Trophoblast cell (in vitro differentiated cells and primary cell): ENCODE measurements at regions not wholly inside any gene's neighbourhood (a gene's known extent, or its start where the extent isn't known, plus 50 kb on each side); places are given as distances from the start of the nearest gene placed in this dataset.

Experiments
- DNase-seq, 2 donors: peaks; one replicate each; pipeline ENCODE4 v3.0.0-alpha.2; 2016
- H2AFZ ChIP-seq: 2 replicates; pipeline ENCODE4 v1.6.1; 2013; ENCODE audit warnings: low read length, moderate library complexity, mild to moderate bottlenecking; ENCODE audit not compliant: insufficient read depth, poor library complexity
- H2AK5ac ChIP-seq: 2 replicates; pipeline ENCODE4 v1.6.1; 2013; ENCODE audit warnings: mild to moderate bottlenecking, low read length
- H2BK120ac ChIP-seq: 2 replicates; pipeline ENCODE4 v1.6.1; 2013; ENCODE audit warnings: low read length, mild to moderate bottlenecking, moderate library complexity; ENCODE audit not compliant: insufficient read depth, poor library complexity
- H2BK12ac ChIP-seq: 2 replicates; pipeline ENCODE4 v1.6.1; 2013; ENCODE audit warnings: mild to moderate bottlenecking, low read length, moderate library complexity
- H2BK5ac ChIP-seq: 2 replicates; pipeline ENCODE4 v1.6.1; 2013; ENCODE audit warnings: low read length, low read depth, moderate library complexity, mild to moderate bottlenecking; ENCODE audit not compliant: poor library complexity
- H3K14ac ChIP-seq: 2 replicates; pipeline ENCODE4 v1.6.1; 2013; ENCODE audit warnings: mild to moderate bottlenecking, low read length
- H3K18ac ChIP-seq: 2 replicates; pipeline ENCODE4 v1.6.1; 2013; ENCODE audit warnings: mild to moderate bottlenecking, low read length
- H3K23ac ChIP-seq: 2 replicates; pipeline ENCODE4 v1.6.1; 2013; ENCODE audit warnings: low read length
- H3K27ac ChIP-seq: 2 replicates; pipeline ENCODE4 v1.5.1; 2013; ENCODE audit warnings: low read depth, mild to moderate bottlenecking, inconsistent platforms, low read length, moderate library complexity
- H3K27me3 ChIP-seq: 2 replicates; pipeline ENCODE4 v1.6.1; 2013; ENCODE audit warnings: inconsistent platforms, mild to moderate bottlenecking, low read length, moderate library complexity; ENCODE audit not compliant: insufficient read depth
- H3K36me3 ChIP-seq, 2 experiments: 1 replicate in 1 of 2; 2 replicates in 1 of 2; pipeline ENCODE4 v1.6.1; 2013; ENCODE audit warnings: low read length in 2 of 2, mild to moderate bottlenecking in 2 of 2, moderate library complexity in 1 of 2; ENCODE audit not compliant: insufficient read depth in 2 of 2, control insufficient read depth in 1 of 2
- H3K4ac ChIP-seq: 2 replicates; pipeline ENCODE4 v1.6.1; 2013; ENCODE audit warnings: low read depth, mild to moderate bottlenecking, low read length, moderate library complexity
- H3K4me1 ChIP-seq, 2 experiments: 1 replicate in 1 of 2; 2 replicates in 1 of 2; pipeline ENCODE4 v1.6.1; 2013; ENCODE audit warnings: low read length in 2 of 2, mild to moderate bottlenecking in 2 of 2, moderate library complexity in 1 of 2; ENCODE audit not compliant: insufficient read depth in 2 of 2, control insufficient read depth in 1 of 2
- H3K4me2 ChIP-seq: 2 replicates; pipeline ENCODE4 v1.6.1; 2013; ENCODE audit warnings: inconsistent platforms, mild to moderate bottlenecking, low read length, moderate library complexity
- H3K4me3 ChIP-seq: 2 replicates; pipeline ENCODE4 v1.5.1; 2013; ENCODE audit warnings: mild to moderate bottlenecking, low read depth, low read length, inconsistent platforms
- H3K79me1 ChIP-seq: one replicate; pipeline ENCODE4 v1.6.1; 2013; ENCODE audit warnings: low read length
- H3K79me2 ChIP-seq: 2 replicates; pipeline ENCODE4 v1.6.1; 2013; ENCODE audit warnings: low read length, mild to moderate bottlenecking; ENCODE audit not compliant: control insufficient read depth, insufficient read depth, poor library complexity
- H3K9ac ChIP-seq: 2 replicates; pipeline ENCODE4 v1.6.1; 2013; ENCODE audit warnings: mild to moderate bottlenecking, low read length
- H3K9me3 ChIP-seq: 2 replicates; pipeline ENCODE4 v1.6.1; 2013; ENCODE audit warnings: low read depth, mild to moderate bottlenecking, control low read depth, inconsistent platforms, low read length; ENCODE audit not compliant: insufficient read depth
- H4K12ac ChIP-seq: 2 replicates; pipeline ENCODE4 v1.6.1; 2013; ENCODE audit warnings: low read depth, mild to moderate bottlenecking, low read length, moderate library complexity
- H4K8ac ChIP-seq: 2 replicates; pipeline ENCODE4 v1.6.1; 2013; ENCODE audit warnings: low read depth, mild to moderate bottlenecking, low read length, moderate library complexity
- H4K91ac ChIP-seq: one replicate; pipeline ENCODE4 v1.6.1; 2013; ENCODE audit warnings: low read depth, mild to moderate bottlenecking, low read length, moderate library complexity
- WGBS: extraction: QIAGEN DNeasy Blood & Tissue Kit; methylation state at CpG from one replicate; pipeline ENCODE4 v1.1.7; 2013; ENCODE audit warnings: missing lambda C conversion rate; ENCODE audit not compliant: insufficient read length, insufficient coverage; ENCODE audit errors: extremely low coverage; 5-methylcytosine and 5-hydroxymethylcytosine counted together

GRCh38 chr4:72817012-72817411 is 248.0 kb upstream of the ADAMTS3 start:
- Histone ChIP-seq H2BK120ac (no peak overlapping the region), H4K91ac (no peak overlapping the region), H4K8ac (no peak overlapping the region), H3K9ac (no peak overlapping the region), H3K9me3 (no peaks in the 10 kb centered on the region), H2AFZ (no peak overlapping the region), H3K4me3 (no peak overlapping the region), H3K14ac (no peak overlapping the region), H3K18ac (no peak overlapping the region), H2BK5ac (no peak overlapping the region), H3K36me3 (no peaks in the 10 kb centered on the region), H3K27me3 (no peaks in the 10 kb centered on the region), H3K4me1 (peaks cover 2 to 4% of the 10 kb centered on the region in 2 experiments), H2BK12ac (no peak overlapping the region), H3K4me2 (no peak overlapping the region), H3K79me1 (peaks cover 1% of the 10 kb centered on the region), H3K27ac (no peak overlapping the region), H3K23ac (no peak overlapping the region), H3K4ac (no peak overlapping the region), H4K12ac (no peak overlapping the region), H2AK5ac (no peak overlapping the region), H3K79me2 (no peaks in the 10 kb centered on the region)
- no peak for DNase-seq
- WGBS = no CpG with 5 or more reads among the region's 1 CpG

- H2BK5ac ChIP-seq = no peak overlapping the region
- no peaks in the 10 kb centered on the region for H3K36me3 ChIP-seq
- H3K4me1 ChIP-seq = peaks cover 2 to 4% of the 10 kb centered on the region in 2 experiments
- no peak overlapping the region for H2BK120ac ChIP-seq
- no peak overlapping the region for H2AK5ac ChIP-seq
- no peak overlapping the region for H3K4me3 ChIP-seq
- H3K9me3 ChIP-seq = no peaks in the 10 kb centered on the region
- no peak overlapping the region for H3K9ac ChIP-seq
- H2AFZ ChIP-seq = no peak overlapping the region
- H3K27ac ChIP-seq = no peak overlapping the region
- no peak overlapping the region for H4K91ac ChIP-seq
- no peak overlapping the region for H3K18ac ChIP-seq
- H3K14ac ChIP-seq = no peak overlapping the region
- H3K4me2 ChIP-seq = no peak overlapping the region
- no peaks in the 10 kb centered on the region for H3K27me3 ChIP-seq
- no peak overlapping the region for H3K23ac ChIP-seq
- WGBS = no CpG with 5 or more reads among the region's 1 CpG
- no peak overlapping the region for H4K12ac ChIP-seq
- no peak overlapping the region for H2BK12ac ChIP-seq
- H3K79me1 ChIP-seq = peaks cover 1% of the 10 kb centered on the region
- H3K79me2 ChIP-seq = no peaks in the 10 kb centered on the region
- H4K8ac ChIP-seq = no peak overlapping the region
- H3K4ac ChIP-seq = no peak overlapping the region
- no peak for DNase-seq
These were observed 245.2 kb upstream of the ADAMTS3 start for GRCh38 chr4:72814241-72814640.

DNA sequence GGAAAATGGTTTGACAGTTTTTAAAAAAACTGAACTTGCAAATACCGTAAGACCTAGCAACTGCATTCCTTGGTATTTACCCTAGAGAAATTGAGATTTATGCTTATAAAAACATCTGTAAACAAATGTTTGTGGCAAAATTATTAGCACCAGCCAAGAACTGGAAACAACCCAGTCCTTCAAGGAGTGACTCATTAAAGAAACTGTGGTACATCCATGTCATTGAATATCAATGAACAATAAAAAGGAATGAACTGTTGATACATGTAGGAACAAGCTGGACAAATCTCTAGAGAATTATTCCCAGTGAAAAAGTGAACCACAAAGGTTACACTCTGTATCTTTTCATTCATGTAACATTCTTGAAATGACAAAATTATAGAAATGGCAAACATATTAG is 240.2 kb upstream of the ADAMTS3 start:
- Histone ChIP-seq H3K4ac (no peak overlapping the region), H4K91ac (no peak overlapping the region), H3K4me3 (no peak overlapping the region), H3K36me3 (no peaks in the 10 kb centered on the region), H3K9ac (no peak overlapping the region), H2BK120ac (no peak overlapping the region), H2BK12ac (no peak overlapping the region), H4K8ac (no peak overlapping the region), H3K9me3 (no peaks in the 10 kb centered on the region), H3K79me1 (no peaks in the 10 kb centered on the region), H3K79me2 (no peaks in the 10 kb centered on the region), H3K14ac (no peak overlapping the region), H4K12ac (no peak overlapping the region), H3K27me3 (no peaks in the 10 kb centered on the region), H3K18ac (no peak overlapping the region), H3K23ac (no peak overlapping the region), H3K4me1 (no peaks in the 10 kb centered on the region), H3K27ac (no peak overlapping the region), H2AK5ac (no peak overlapping the region), H2AFZ (no peak overlapping the region), H3K4me2 (no peak overlapping the region), H2BK5ac (no peak overlapping the region)
- no peak for DNase-seq
- no CpG with 5 or more reads among the region's 1 CpG for WGBS

DNA sequence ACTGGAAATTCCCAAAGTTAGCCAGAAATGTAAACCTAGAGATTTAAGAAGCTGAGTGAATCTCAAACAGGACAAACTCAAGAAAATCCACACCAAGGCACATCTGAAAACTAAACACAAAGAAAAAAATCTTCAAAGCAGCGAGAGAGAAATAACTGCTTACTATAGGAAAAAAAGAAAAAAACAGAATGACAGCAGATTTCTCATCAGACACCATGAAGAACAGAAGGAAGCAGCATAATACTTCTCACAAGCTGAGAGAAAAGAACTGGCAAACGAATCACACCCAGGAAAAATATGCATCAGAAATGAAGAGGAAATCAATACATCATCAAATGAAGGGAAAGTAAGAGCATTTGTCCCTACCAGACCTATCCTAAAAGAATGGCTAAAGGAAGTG is 236.3 kb upstream of the ADAMTS3 start:
- no CpG with 5 or more reads among the region's 2 CpGs for WGBS
- Histone ChIP-seq H2BK12ac (no peak overlapping the region), H2AK5ac (no peak overlapping the region)

More for the DNA sequence above, 236.3 kb upstream of the ADAMTS3 start:
- Histone ChIP-seq H3K79me1 (no peaks in the 10 kb centered on the region), H3K9me3 (no peaks in the 10 kb centered on the region), H2AFZ (no peak overlapping the region), H3K18ac (no peak overlapping the region), H4K12ac (no peak overlapping the region), H3K4me1 (no peaks in the 10 kb centered on the region), H3K14ac (no peak overlapping the region), H2BK120ac (no peak overlapping the region), H3K79me2 (no peaks in the 10 kb centered on the region), H3K23ac (no peak overlapping the region), H4K8ac (no peak overlapping the region), H3K27ac (no peak overlapping the region), H3K4me2 (no peak overlapping the region), H3K4me3 (no peak overlapping the region), H4K91ac (no peak overlapping the region), H3K4ac (no peak overlapping the region), H2BK5ac (no peak overlapping the region), H3K27me3 (no peaks in the 10 kb centered on the region), H3K9ac (no peak overlapping the region), H3K36me3 (no peaks in the 10 kb centered on the region)
- DNase-seq = no peak
